Ectodermal cell (in vitro differentiated cells): ENCODE measurements at regions not wholly inside any gene's neighbourhood (a gene's known extent, or its start where the extent isn't known, plus 50 kb on each side); places are given as distances from the start of the nearest gene placed in this dataset.

ENCODE experiments used
- H3K27ac ChIP-seq: 2 replicates; pipeline ENCODE4 v1.7.0; 2013; ENCODE audit warnings: mild to moderate bottlenecking, low read depth, low read length; ENCODE audit not compliant: insufficient read depth, poor library complexity, severe bottlenecking
- H3K27me3 ChIP-seq: 2 replicates; pipeline ENCODE4 v1.7.0; 2013; ENCODE audit warnings: mild to moderate bottlenecking, low read length; ENCODE audit not compliant: insufficient read depth, control insufficient read depth, poor library complexity, severe bottlenecking
- H3K36me3 ChIP-seq: one replicate; pipeline ENCODE4 v1.7.0; 2013; ENCODE audit warnings: low read length; ENCODE audit not compliant: control insufficient read depth, insufficient read depth
- H3K4me1 ChIP-seq: one replicate; pipeline ENCODE4 v1.7.0; 2013; ENCODE audit warnings: low read length; ENCODE audit not compliant: control insufficient read depth, insufficient read depth
- H3K4me3 ChIP-seq: 2 replicates; pipeline ENCODE4 v1.7.0; 2013; ENCODE audit warnings: low read depth, low read length, control low read depth; ENCODE audit not compliant: insufficient read depth
- H3K9me3 ChIP-seq: 2 replicates; pipeline ENCODE4 v1.7.0; 2013; ENCODE audit warnings: mild to moderate bottlenecking, low read length, moderate library complexity; ENCODE audit not compliant: control insufficient read depth
- WGBS, 2 experiments: methylation state at CpG; one replicate each; pipeline ENCODE4 v1.1.7; 2013; ENCODE audit warnings: missing lambda C conversion rate in 2 of 2; 5-methylcytosine and 5-hydroxymethylcytosine counted together

- Histone ChIP-seq H3K4me1 (no peaks in the 10 kb centered on the region), H3K9me3 (no peaks in the 10 kb centered on the region), H3K27ac (no peak overlapping the region), H3K27me3 (no peaks in the 10 kb centered on the region), H3K4me3 (no peak overlapping the region), H3K36me3 (no peaks in the 10 kb centered on the region)
- 89 to 95% methylated on average over 2 of the region's 2 CpGs for WGBS, 2 experiments
These were observed 593.9 kb downstream of the NYAP2 start for GRCh38 chr2:225993430-225993829.

- Histone ChIP-seq H3K9me3 (no peaks in the 10 kb centered on the region), H3K4me3 (no peak overlapping the region), H3K4me1 (no peaks in the 10 kb centered on the region), H3K36me3 (no peaks in the 10 kb centered on the region), H3K27me3 (no peaks in the 10 kb centered on the region), H3K27ac (no peak overlapping the region)
- 95 to 96% methylated on average over 4 of the region's 4 CpGs for WGBS, 2 experiments
These were observed 590.3 kb downstream of the NYAP2 start for GRCh38 chr2:225989809-225990208.

GRCh38 chr2:225980372-225980771 is 580.9 kb downstream of the NYAP2 start:
- no peak overlapping the region for H3K27ac ChIP-seq
- WGBS, 2 experiments, result 96 to 98% methylated on average over 7 of the region's 7 CpGs
- H3K27me3 ChIP-seq, result no peaks in the 10 kb centered on the region
- no peak overlapping the region for H3K4me3 ChIP-seq
- H3K4me1 ChIP-seq, result no peaks in the 10 kb centered on the region
- no peaks in the 10 kb centered on the region for H3K36me3 ChIP-seq
- no peaks in the 10 kb centered on the region for H3K9me3 ChIP-seq

GRCh38 chr2:225971433-225971832 is 571.9 kb downstream of the NYAP2 start:
- H3K27ac ChIP-seq, result no peak overlapping the region
- peaks cover 2% of the 10 kb centered on the region for H3K9me3 ChIP-seq
- no peak overlapping the region for H3K4me3 ChIP-seq
- H3K27me3 ChIP-seq, result no peaks in the 10 kb centered on the region
- WGBS, 2 experiments, result 81 to 89% methylated on average over 3 of the region's 3 CpGs
- no peaks in the 10 kb centered on the region for H3K36me3 ChIP-seq
- H3K4me1 ChIP-seq, result no peaks in the 10 kb centered on the region

- Histone ChIP-seq H3K4me3 (no peak overlapping the region), H3K9me3 (no peaks in the 10 kb centered on the region), H3K27ac (no peak overlapping the region), H3K4me1 (no peaks in the 10 kb centered on the region), H3K36me3 (no peaks in the 10 kb centered on the region), H3K27me3 (no peaks in the 10 kb centered on the region)
- WGBS, 2 experiments, result 76 to 86% methylated on average over 4 of the region's 4 CpGs
These were observed 549.4 kb downstream of the NYAP2 start for GRCh38 chr2:225948903-225949302.

GRCh38 chr2:225938991-225939390 is 539.5 kb downstream of the NYAP2 start:
- Histone ChIP-seq H3K4me3 (no peak overlapping the region), H3K27ac (no peak overlapping the region), H3K27me3 (no peaks in the 10 kb centered on the region), H3K36me3 (no peaks in the 10 kb centered on the region), H3K9me3 (no peaks in the 10 kb centered on the region), H3K4me1 (no peaks in the 10 kb centered on the region)
- WGBS, 2 experiments, result 100% methylated on average over 1 of the region's 1 CpG

- 80 to 94% methylated on average over 1 of the region's 1 CpG for WGBS, 2 experiments
- no peaks in the 10 kb centered on the region for H3K27me3 ChIP-seq
- no peak overlapping the region for H3K4me3 ChIP-seq
- no peaks in the 10 kb centered on the region for H3K4me1 ChIP-seq
- H3K27ac ChIP-seq, result no peak overlapping the region
- H3K9me3 ChIP-seq, result no peaks in the 10 kb centered on the region
- H3K36me3 ChIP-seq, result no peaks in the 10 kb centered on the region
These were observed 538.2 kb downstream of the NYAP2 start for GRCh38 chr2:225937625-225938187.

GRCh38 chr2:225932811-225933413 is 533.4 kb downstream of the NYAP2 start:
- Histone ChIP-seq H3K27me3 (no peaks in the 10 kb centered on the region), H3K4me3 (no peak overlapping the region), H3K36me3 (no peaks in the 10 kb centered on the region), H3K9me3 (no peaks in the 10 kb centered on the region), H3K4me1 (no peaks in the 10 kb centered on the region), H3K27ac (no peak overlapping the region)
- 80 to 100% methylated on average over 1 of the region's 1 CpG for WGBS, 2 experiments

- H3K9me3 ChIP-seq, result no peaks in the 10 kb centered on the region
- H3K27me3 ChIP-seq, result no peaks in the 10 kb centered on the region
- H3K4me1 ChIP-seq, result no peaks in the 10 kb centered on the region
- H3K4me3 ChIP-seq, result no peak overlapping the region
- H3K36me3 ChIP-seq, result no peaks in the 10 kb centered on the region
- 90% methylated on average over 2 of the region's 2 CpGs; no CpG with 5 or more reads in 1 of the 2 experiments for WGBS, 2 experiments
- H3K27ac ChIP-seq, result no peak overlapping the region
These were observed 531.2 kb downstream of the NYAP2 start for GRCh38 chr2:225930687-225931086.

- Histone ChIP-seq H3K27ac (no peak overlapping the region), H3K4me1 (no peaks in the 10 kb centered on the region), H3K9me3 (no peaks in the 10 kb centered on the region), H3K27me3 (no peaks in the 10 kb centered on the region), H3K4me3 (no peak overlapping the region), H3K36me3 (no peaks in the 10 kb centered on the region)
- WGBS, 2 experiments, result 88 to 93% methylated on average over 5 to 6 of the region's 6 CpGs
These were observed 521.2 kb downstream of the NYAP2 start for GRCh38 chr2:225920621-225921220.
